Fibroblast of skin of abdomen (primary cell): ENCODE measurements at regions not wholly inside any gene's neighbourhood (a gene's known extent, or its start where the extent isn't known, plus 50 kb on each side); places are given as distances from the start of the nearest gene placed in this dataset.
"Not testable (repeated sequence)": the region's sequence is repeated elsewhere in the genome, so short reads cannot be mapped to it uniquely, and the experiment has no call there.

Experiments used
- DNase-seq: peaks from one replicate; pipeline ENCODE4 v3.0.0-alpha.2; 2013

GRCh38 chrX:13955975-13956374, 73.7 kb downstream of the GEMIN8 start:
- no peak for DNase-seq

DNA sequence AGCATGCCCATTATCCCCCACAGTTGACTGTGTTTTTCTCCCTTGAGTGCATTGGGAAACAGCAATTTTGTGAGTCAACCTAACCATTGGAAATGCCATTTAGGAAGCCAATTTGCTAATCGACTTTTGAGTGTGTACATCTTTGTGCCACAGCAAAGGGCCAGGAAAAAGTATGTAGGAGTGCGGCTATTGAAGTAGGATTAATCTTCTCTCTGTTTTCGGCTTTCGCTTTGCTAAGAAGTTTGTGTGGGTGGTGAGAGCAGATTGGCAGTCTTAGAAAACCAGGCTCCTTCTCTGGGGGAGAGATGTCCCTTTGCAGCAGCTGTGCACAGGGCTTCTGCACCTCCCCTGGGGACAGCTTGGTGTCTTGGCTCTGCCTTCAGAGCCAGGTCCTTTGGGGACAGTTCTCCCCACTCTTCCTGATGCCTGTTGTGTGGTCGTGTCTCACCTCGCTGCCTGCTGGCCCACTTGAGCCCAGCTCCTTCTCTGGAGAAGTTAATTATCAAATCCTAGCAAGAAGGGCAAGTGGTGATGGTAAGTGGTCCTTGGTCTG, 74.5 kb downstream of the GEMIN8 start:
- DNase-seq: no peak

GRCh38 chrX:13952581-13952980, 77.1 kb downstream of the GEMIN8 start:
- no peak for DNase-seq

GRCh38 chrX:13946223-13946622, 83.5 kb downstream of the GEMIN8 start:
- not testable (repeated sequence) for DNase-seq

DNA sequence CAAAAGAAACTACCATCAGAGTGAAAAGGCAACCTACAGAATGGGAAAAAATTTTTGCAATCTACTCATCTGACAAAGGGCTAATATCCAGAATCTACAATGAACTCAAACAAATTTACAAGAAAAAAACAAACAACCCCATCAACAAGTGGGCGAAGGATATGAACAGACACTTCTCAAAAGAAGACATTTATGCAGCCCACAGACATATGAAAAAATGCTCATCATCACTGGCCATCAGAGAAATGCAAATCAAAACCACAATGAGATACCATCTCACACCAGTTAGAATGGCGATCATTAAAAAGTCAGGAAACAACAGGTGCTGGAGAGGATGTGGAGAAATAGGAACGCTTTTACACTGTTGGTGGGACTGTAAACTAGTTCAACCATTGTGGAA, 83.9 kb downstream of the GEMIN8 start:
- not testable (repeated sequence) for DNase-seq

- no peak for DNase-seq
Observed at GRCh38 chrX:13940671-13941070, 89.0 kb downstream of the GEMIN8 start.

- DNase-seq: no peak
Observed at GRCh38 chrX:13939741-13940597, 89.7 kb downstream of the GEMIN8 start.

- no peak for DNase-seq
Observed at GRCh38 chrX:13938829-13939530, 90.7 kb downstream of the GEMIN8 start.

GRCh38 chrX:13938051-13938828, 91.5 kb downstream of the GEMIN8 start:
- DNase-seq: peak; percentile 2

GRCh38 chrX:13937370-13938050, 92.2 kb downstream of the GEMIN8 start:
- peak; percentile 36 for DNase-seq

GRCh38 chrX:13936521-13937225, 93.0 kb downstream of the GEMIN8 start:
- DNase-seq: no peak

GRCh38 chrX:13934731-13935130, 95.0 kb downstream of the GEMIN8 start:
- DNase-seq: no peak

GRCh38 chrX:13933851-13934250, 95.8 kb downstream of the GEMIN8 start:
- DNase-seq: no peak

- no peak for DNase-seq
Observed at GRCh38 chrX:13933352-13933751, 96.3 kb downstream of the GEMIN8 start.

- no peak for DNase-seq
Observed at GRCh38 chrX:13932416-13932815, 97.3 kb downstream of the GEMIN8 start.

GRCh38 chrX:13927175-13927574, 102.5 kb downstream of the GEMIN8 start:
- no peak for DNase-seq

- DNase-seq: no peak
Observed at GRCh38 chrX:13923845-13924244, 105.8 kb downstream of the GEMIN8 start.

DNA sequence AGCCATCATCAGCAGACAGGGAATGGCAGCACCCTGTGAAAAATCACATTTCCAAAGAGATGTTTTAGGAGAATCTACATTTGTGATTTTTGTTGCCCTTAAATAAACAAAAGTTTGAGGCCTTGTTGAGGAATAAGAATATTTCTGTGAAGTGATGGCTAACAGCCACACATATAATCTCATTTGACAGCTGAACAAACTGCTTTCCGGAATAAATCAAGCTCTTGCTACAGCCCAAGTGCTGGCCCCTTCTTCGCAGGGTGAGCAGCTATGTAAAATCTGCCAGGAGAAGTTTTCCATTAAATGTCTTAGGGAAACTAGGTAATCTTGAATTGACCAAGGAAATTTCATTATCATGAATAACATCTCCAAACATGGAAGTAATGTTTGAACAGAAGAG, 106.4 kb upstream of the GPM6B start:
- DNase-seq: no peak

GRCh38 chrX:13917507-13917906, 100.6 kb upstream of the GPM6B start:
- DNase-seq: no peak

DNA sequence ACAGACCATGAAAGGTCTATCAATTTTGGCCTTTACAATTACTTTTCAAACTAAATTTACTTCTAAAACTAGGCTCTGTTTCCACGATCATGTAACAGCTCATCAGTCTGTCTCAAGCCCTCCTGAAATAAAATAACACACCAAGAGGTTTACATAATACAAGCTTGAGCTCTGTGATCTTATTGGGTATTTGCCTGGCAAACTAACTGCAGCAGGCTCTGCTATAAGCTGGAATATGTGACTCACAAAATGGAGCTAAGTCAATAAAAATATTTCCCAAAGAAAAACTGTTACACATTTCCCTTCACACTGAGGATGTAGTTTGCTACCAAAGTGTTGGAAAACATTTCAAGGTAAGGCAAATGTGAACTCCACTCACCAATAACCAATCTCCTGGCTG, 94.7 kb upstream of the GPM6B start:
- no peak for DNase-seq

DNA sequence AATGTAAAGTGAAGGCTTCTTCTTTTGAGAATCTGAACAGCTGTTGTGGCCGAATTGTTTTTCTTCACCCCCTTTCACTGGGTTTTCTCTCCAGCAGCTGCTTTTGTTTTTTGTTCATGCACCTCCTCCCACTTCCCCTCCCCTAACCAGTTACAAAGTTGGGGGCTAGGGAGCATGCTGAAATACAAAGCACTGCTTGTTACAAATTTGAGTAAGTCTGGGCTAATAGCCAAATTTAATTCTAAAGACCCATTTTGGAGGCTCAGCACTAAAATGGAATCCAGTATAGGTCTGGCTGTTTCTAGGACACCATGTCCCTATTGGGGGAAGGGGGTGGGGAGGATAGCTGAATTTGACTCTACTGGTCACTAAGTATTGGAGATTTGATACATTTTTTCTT, 89.2 kb upstream of the GPM6B start:
- no peak for DNase-seq

- DNase-seq: no peak
Observed at GRCh38 chrX:13903405-13903804, 86.5 kb upstream of the GPM6B start.
